ENCODE measurements at regions not wholly inside any gene's neighbourhood (a gene's known extent, or its start where the extent isn't known, plus 50 kb on each side); places are given as distances from the start of the nearest gene placed in this dataset.

DNA sequence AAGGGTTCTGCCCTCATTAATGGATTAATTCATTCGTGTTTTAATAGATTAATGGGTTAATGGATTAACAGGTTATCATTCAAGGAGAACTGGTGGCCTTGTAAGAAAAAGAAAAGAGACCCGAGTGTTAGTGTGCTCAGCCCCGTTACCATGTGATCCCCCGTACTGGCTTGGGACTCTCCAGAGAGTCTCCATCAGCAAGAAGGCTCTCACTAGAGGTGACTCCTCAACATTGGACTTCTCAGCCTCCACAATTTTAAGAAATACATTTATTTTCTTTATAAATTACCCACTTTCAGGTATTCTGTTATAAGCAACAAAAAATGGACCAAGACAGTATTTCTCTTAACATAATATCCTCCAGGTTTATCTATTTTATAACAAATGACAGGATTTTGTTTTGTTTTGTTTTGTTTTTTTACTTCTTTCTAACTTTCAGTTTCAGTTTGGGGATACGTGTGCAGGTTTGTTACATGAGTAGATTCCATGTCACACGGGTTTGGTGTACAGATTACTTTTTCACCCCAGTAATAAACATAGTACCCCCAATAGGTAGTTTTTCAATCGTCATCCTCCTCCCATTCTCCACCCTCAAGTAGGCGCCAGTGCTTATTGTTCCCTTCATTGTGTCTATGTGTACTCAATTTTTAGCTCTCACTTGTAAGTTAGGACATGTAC is 456.1 kb downstream of the DNAH5 start:
- H4K20me1 ChIP-seq (ENCODE audit: insufficient read depth, low read length): no peaks in the 10 kb centered on the region
- no peak overlapping the region for H3K4me3 ChIP-seq (ENCODE audit: low read depth in 1 of 2, low read length in 2 of 2)
- no peak overlapping the region for H3K27ac ChIP-seq (ENCODE audit: low read length)
- DNase-seq (no peak), ATAC-seq (ENCODE audit: insufficient read depth, low read depth) (no peak)
- no peaks in the 10 kb centered on the region for H3K4me1 ChIP-seq (ENCODE audit: insufficient read depth, low read length)
- no peak overlapping the region for H2AFZ ChIP-seq (ENCODE audit: low read depth, low read length)
- H3K27me3 ChIP-seq (ENCODE audit: insufficient read depth, low read length, poor library complexity): no peaks in the 10 kb centered on the region
- 0 out of 2 replicates have a peak overlapping the region, but pooled peaks have one; percentile 7 for H3K4me2 ChIP-seq (ENCODE audit: insufficient read depth, low read length)
- no peaks in the 10 kb centered on the region for H3K9me3 ChIP-seq (ENCODE audit: insufficient read depth, low read length, severe bottlenecking)
- no peak overlapping the region for H3K9ac ChIP-seq (ENCODE audit: low read depth, low read length)
- H3K36me3 ChIP-seq (ENCODE audit: insufficient read depth, low read length): no peaks in the 10 kb centered on the region
- TF ChIP-seq, protein P1, sequence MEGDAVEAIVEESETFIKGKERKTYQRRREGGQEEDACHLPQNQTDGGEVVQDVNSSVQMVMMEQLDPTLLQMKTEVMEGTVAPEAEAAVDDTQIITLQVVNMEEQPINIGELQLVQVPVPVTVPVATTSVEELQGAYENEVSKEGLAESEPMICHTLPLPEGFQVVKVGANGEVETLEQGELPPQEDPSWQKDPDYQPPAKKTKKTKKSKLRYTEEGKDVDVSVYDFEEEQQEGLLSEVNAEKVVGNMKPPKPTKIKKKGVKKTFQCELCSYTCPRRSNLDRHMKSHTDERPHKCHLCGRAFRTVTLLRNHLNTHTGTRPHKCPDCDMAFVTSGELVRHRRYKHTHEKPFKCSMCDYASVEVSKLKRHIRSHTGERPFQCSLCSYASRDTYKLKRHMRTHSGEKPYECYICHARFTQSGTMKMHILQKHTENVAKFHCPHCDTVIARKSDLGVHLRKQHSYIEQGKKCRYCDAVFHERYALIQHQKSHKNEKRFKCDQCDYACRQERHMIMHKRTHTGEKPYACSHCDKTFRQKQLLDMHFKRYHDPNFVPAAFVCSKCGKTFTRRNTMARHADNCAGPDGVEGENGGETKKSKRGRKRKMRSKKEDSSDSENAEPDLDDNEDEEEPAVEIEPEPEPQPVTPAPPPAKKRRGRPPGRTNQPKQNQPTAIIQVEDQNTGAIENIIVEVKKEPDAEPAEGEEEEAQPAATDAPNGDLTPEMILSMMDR (IDR thresholded peaks at IDR 0.05; ENCODE audit: borderline replicate concordance, extremely low read depth, low read length, poor library complexity, severe bottlenecking): no peak
- no peak for TF ChIP-seq EZH2 (IDR thresholded peaks at IDR 0.05; ENCODE audit: borderline replicate concordance, low read depth, low read length, severe bottlenecking)
- no peaks in the 10 kb centered on the region for H3K79me2 ChIP-seq (ENCODE audit: insufficient read depth, low read length)

DNA sequence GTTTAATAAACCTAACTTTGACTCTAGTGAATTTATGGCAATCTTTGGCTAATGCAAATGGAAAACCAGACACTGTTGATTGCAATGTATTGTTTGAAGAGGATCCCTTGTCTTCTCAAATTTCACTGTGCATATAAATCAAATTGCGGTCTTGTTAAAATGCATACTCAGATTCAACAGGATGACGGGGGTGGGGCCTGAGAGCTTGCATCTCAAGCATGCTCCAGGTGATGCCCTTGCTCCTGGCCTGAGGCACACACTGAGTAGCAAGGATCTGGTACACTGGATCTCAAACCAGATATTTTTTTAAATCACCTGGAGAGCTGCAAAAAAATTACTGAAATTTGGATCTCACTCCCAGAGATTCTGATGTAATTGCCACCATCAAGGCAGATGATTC is 463.7 kb downstream of the DNAH5 start:
- Histone ChIP-seq H4K20me1 (ENCODE audit: insufficient read depth, low read length) (no peaks in the 10 kb centered on the region), H3K4me3 (ENCODE audit: low read depth in 1 of 2, low read length in 2 of 2) (no peak overlapping the region), H3K4me2 (ENCODE audit: insufficient read depth, low read length) (no peak overlapping the region), H3K27ac (ENCODE audit: low read length) (no peak overlapping the region), H3K4me1 (ENCODE audit: insufficient read depth, low read length) (no peaks in the 10 kb centered on the region), H3K9ac (ENCODE audit: low read depth, low read length) (no peak overlapping the region), H3K79me2 (ENCODE audit: insufficient read depth, low read length) (no peaks in the 10 kb centered on the region), H3K36me3 (ENCODE audit: insufficient read depth, low read length) (no peaks in the 10 kb centered on the region), H2AFZ (ENCODE audit: low read depth, low read length) (no peak overlapping the region), H3K9me3 (ENCODE audit: insufficient read depth, low read length, severe bottlenecking) (no peaks in the 10 kb centered on the region), H3K27me3 (ENCODE audit: insufficient read depth, low read length, poor library complexity) (no peaks in the 10 kb centered on the region)
- no peak for TF ChIP-seq EZH2 (IDR thresholded peaks at IDR 0.05; ENCODE audit: borderline replicate concordance, low read depth, low read length, severe bottlenecking)
- TF ChIP-seq, protein P1 (IDR thresholded peaks at IDR 0.05; ENCODE audit: borderline replicate concordance, extremely low read depth, low read length, poor library complexity, severe bottlenecking): no peak
- ATAC-seq (ENCODE audit: insufficient read depth, low read depth) (no peak), DNase-seq (no peak)

DNA sequence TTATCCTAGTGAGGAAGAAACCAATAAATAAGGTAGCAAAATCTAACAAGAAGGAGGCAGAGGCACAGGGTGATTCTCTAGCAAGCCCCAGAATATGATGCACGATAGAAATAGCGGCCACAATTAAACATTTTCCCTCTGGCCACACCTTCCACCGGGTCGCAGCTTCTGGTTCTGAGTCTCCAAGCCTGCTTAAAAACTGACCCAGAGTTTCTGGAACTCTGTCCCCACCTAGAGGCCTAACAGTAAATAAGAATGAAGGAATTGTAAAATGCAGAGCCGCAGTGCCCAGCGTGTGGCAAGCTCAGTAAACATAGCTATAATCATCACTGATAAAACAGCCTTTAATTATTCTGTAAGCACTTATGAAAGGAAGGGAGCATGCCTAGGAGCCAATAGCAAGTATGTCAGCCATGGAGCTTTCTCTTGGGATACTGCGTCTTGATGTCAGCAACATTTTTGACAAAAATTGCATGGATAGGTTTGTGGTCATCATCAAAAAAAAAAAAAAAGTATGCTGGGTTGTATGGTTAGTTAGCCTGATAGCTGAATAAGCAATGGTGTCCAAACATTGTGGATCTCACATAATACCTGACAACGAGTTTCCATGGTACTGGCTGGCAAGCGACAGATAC is 465.5 kb downstream of the DNAH5 start:
- Histone ChIP-seq H3K79me2 (ENCODE audit: insufficient read depth, low read length) (no peaks in the 10 kb centered on the region), H3K9me3 (ENCODE audit: insufficient read depth, low read length, severe bottlenecking) (no peaks in the 10 kb centered on the region), H3K4me3 (ENCODE audit: low read depth in 1 of 2, low read length in 2 of 2) (no peak overlapping the region), H3K4me2 (ENCODE audit: insufficient read depth, low read length) (no peak overlapping the region), H4K20me1 (ENCODE audit: insufficient read depth, low read length) (no peaks in the 10 kb centered on the region), H3K4me1 (ENCODE audit: insufficient read depth, low read length) (no peaks in the 10 kb centered on the region), H3K27ac (ENCODE audit: low read length) (no peak overlapping the region), H2AFZ (ENCODE audit: low read depth, low read length) (no peak overlapping the region), H3K27me3 (ENCODE audit: insufficient read depth, low read length, poor library complexity) (no peaks in the 10 kb centered on the region), H3K36me3 (ENCODE audit: insufficient read depth, low read length) (no peaks in the 10 kb centered on the region), H3K9ac (ENCODE audit: low read depth, low read length) (no peak overlapping the region)
- no peak for ATAC-seq (ENCODE audit: insufficient read depth, low read depth)
- TF ChIP-seq, protein P1 (IDR thresholded peaks at IDR 0.05; ENCODE audit: borderline replicate concordance, extremely low read depth, low read length, poor library complexity, severe bottlenecking): peak; percentile 37
- no peak for TF ChIP-seq EZH2 (IDR thresholded peaks at IDR 0.05; ENCODE audit: borderline replicate concordance, low read depth, low read length, severe bottlenecking)
- no peak for DNase-seq
